MM.1S (cell line): ENCODE measurements at regions not wholly inside any gene's neighbourhood (a gene's known extent, or its start where the extent isn't known, plus 50 kb on each side); places are given as distances from the start of the nearest gene placed in this dataset.

Experiments
- DNase-seq: peaks from one replicate; pipeline ENCODE4 v3.0.0-alpha.2; 2015
- H2AFZ ChIP-seq: fragments of 300-600 bp; sonication (generic); 2 replicates; pipeline ENCODE4 v1.6.0; 2016; ENCODE audit warnings: antibody characterized with exemption, low read length
- H3F3A ChIP-seq: fragments of 300-600 bp; sonication (generic); 2 replicates; pipeline ENCODE4 v1.6.1; 2016; ENCODE audit warnings: mild to moderate bottlenecking, antibody characterized with exemption, low read length, moderate library complexity, mixed read lengths; ENCODE audit not compliant: insufficient read depth
- H3K27ac ChIP-seq: fragments of 300-600 bp; sonication (generic); 2 replicates; pipeline ENCODE4 v1.5.1; 2016; ENCODE audit warnings: mild to moderate bottlenecking, low read length
- H3K27me3 ChIP-seq: fragments of 300-600 bp; sonication (generic); replicated peaks from 2 replicates; pipeline ENCODE4 v1.6.0; 2016; ENCODE audit warnings: low read length; ENCODE audit not compliant: insufficient read depth
- H3K36me3 ChIP-seq: fragments of 300-600 bp; sonication (generic); replicated peaks from 2 replicates; pipeline ENCODE4 v1.6.1; 2016; ENCODE audit warnings: mild to moderate bottlenecking, low read length, mixed read lengths; ENCODE audit not compliant: insufficient read depth
- H3K4me1 ChIP-seq: fragments of 300-600 bp; sonication (generic); 2 replicates; pipeline ENCODE4 v1.6.1; 2016; ENCODE audit warnings: low read length, mixed read lengths
- H3K4me2 ChIP-seq: fragments of 300-600 bp; sonication (generic); 2 replicates; pipeline ENCODE4 v1.6.0; 2016; ENCODE audit warnings: low read depth, low read length
- H3K4me3 ChIP-seq: fragments of 300-600 bp; sonication (generic); 2 replicates; pipeline ENCODE4 v1.5.1; 2016; ENCODE audit warnings: low read length, mixed read lengths
- H3K79me2 ChIP-seq: fragments of 300-600 bp; sonication (generic); 2 replicates; pipeline ENCODE4 v1.6.1; 2016; ENCODE audit warnings: mixed run types, low read length, mixed read lengths
- H3K9ac ChIP-seq: fragments of 300-600 bp; sonication (generic); 2 replicates; pipeline ENCODE4 v1.6.1; 2016; ENCODE audit warnings: low read length, mixed read lengths
- H3K9me2 ChIP-seq: fragments of 300-600 bp; sonication (generic); replicated peaks from 2 replicates; pipeline ENCODE4 v1.6.1; 2016; ENCODE audit warnings: mild to moderate bottlenecking, low read length, mixed read lengths; ENCODE audit not compliant: insufficient read depth
- H3K9me3 ChIP-seq: fragments of 300-600 bp; sonication (generic); replicated peaks from 2 replicates; pipeline ENCODE4 v1.6.1; 2016; ENCODE audit warnings: mild to moderate bottlenecking, low read length, mixed read lengths; ENCODE audit not compliant: insufficient read depth
- H4K20me1 ChIP-seq: fragments of 300-600 bp; sonication (generic); 2 replicates; pipeline ENCODE4 v1.6.1; 2016; ENCODE audit warnings: mild to moderate bottlenecking, low read length, moderate library complexity, mixed read lengths; ENCODE audit not compliant: insufficient read depth
- EZH2 ChIP-seq: fragments of 300-600 bp; sonication (generic); optimal IDR thresholded peaks from 2 replicates; pipeline ENCODE3; 2017; ENCODE audit warnings: low read depth, mild to moderate bottlenecking, antibody characterized with exemption, low read length, mixed read lengths
- EZH2phosphoT487 ChIP-seq: fragments of 300-600 bp; sonication (generic); IDR thresholded peaks from 2 replicates; pipeline ENCODE4 v1.6.1; 2018; ENCODE audit warnings: antibody characterized with exemption, low read length
- TF ChIP-seq, protein P1 (sequence below): fragments of 300-600 bp; sonication (generic); IDR thresholded peaks from 2 replicates; pipeline ENCODE4 v1.5.1; 2016; ENCODE audit warnings: antibody characterized with exemption, low read length, mixed read lengths

DNA sequence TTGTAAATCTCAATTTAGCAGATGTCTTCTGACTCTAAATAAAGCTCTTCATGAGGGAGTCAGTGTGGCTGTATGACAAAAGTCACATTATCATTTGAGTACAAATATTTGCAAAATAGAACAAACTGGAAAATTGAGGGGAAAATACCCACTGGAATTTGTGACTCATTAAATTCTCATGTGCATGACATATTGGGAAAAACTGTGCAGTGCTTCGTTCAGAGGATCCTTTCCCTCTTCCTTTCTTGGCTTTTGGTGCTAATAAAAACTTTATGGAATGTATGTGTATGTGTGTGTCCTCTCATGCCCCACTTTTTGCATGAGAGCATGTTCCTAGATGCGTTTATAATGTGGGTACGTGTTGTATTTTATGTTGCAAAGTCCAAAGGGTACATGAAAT lies 267.8 kb downstream of the KTN1 start:
- H3K27me3 ChIP-seq: no peaks in the 10 kb centered on the region
- no peak overlapping the region for H3K9ac ChIP-seq
- H3K4me1 ChIP-seq: no peaks in the 10 kb centered on the region
- H3K4me2 ChIP-seq: no peak overlapping the region
- no peak overlapping the region for H3K27ac ChIP-seq
- no peaks in the 10 kb centered on the region for H4K20me1 ChIP-seq
- TF ChIP-seq EZH2: no peak
- TF ChIP-seq, protein P1, sequence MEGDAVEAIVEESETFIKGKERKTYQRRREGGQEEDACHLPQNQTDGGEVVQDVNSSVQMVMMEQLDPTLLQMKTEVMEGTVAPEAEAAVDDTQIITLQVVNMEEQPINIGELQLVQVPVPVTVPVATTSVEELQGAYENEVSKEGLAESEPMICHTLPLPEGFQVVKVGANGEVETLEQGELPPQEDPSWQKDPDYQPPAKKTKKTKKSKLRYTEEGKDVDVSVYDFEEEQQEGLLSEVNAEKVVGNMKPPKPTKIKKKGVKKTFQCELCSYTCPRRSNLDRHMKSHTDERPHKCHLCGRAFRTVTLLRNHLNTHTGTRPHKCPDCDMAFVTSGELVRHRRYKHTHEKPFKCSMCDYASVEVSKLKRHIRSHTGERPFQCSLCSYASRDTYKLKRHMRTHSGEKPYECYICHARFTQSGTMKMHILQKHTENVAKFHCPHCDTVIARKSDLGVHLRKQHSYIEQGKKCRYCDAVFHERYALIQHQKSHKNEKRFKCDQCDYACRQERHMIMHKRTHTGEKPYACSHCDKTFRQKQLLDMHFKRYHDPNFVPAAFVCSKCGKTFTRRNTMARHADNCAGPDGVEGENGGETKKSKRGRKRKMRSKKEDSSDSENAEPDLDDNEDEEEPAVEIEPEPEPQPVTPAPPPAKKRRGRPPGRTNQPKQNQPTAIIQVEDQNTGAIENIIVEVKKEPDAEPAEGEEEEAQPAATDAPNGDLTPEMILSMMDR: no peak
- no peak for TF ChIP-seq EZH2phosphoT487
- no peak overlapping the region for H2AFZ ChIP-seq
- H3K4me3 ChIP-seq: no peak overlapping the region
- no peaks in the 10 kb centered on the region for H3K9me2 ChIP-seq
- H3K9me3 ChIP-seq: no peaks in the 10 kb centered on the region
- no peaks in the 10 kb centered on the region for H3K36me3 ChIP-seq
- no peaks in the 10 kb centered on the region for H3F3A ChIP-seq
- DNase-seq: no peak
- no peaks in the 10 kb centered on the region for H3K79me2 ChIP-seq

DNA sequence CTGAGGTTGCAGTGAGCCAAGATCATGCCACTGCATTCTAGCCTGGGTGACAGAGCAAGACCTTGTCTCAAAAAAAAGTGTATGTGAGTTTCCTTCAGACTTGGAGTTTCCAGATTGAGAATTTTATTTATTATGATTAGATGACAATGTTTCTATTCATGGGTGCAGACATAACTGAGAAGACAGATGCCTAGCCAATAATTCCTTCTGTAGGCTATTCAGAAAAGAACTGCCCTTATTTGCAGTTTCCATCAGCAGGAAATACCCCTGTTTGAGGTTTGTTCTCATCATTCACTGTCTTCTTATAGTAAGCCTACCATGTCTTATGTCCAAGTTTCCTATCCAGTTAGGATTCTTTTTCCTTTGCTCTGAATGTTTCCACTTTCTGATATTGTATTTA lies 269.0 kb downstream of the KTN1 start:
- Histone ChIP-seq H3K9me3 (no peaks in the 10 kb centered on the region), H3F3A (no peaks in the 10 kb centered on the region), H3K27me3 (no peaks in the 10 kb centered on the region), H3K4me1 (no peaks in the 10 kb centered on the region), H3K9ac (no peak overlapping the region), H3K27ac (no peak overlapping the region), H3K79me2 (no peaks in the 10 kb centered on the region), H2AFZ (no peak overlapping the region), H3K9me2 (no peaks in the 10 kb centered on the region), H3K36me3 (no peaks in the 10 kb centered on the region), H3K4me3 (no peak overlapping the region), H3K4me2 (no peak overlapping the region), H4K20me1 (no peaks in the 10 kb centered on the region)
- no peak for DNase-seq
- no peak for TF ChIP-seq EZH2
- no peak for TF ChIP-seq EZH2phosphoT487
- TF ChIP-seq, protein P1: no peak

DNA sequence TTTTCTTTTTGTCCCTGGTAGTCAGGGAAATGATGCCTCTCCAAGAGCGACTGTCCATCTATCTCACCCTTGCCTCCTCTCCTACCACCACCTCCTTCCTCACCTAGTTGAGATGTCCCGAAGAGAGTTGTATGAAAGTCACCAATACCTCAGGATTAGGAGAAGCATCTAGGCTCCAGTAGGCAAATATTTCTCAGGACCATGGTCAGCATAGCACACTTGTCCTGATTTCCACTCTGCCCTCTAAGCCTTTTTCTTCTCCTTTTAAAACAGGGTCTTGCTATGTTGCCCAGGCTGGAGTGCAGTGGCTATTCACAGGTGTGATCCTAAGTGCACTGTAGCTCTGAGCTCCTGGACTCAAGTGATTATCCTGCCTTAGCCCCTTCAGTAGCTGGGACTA lies 268.4 kb upstream of the PELI2 start:
- no peak overlapping the region for H2AFZ ChIP-seq
- H3K27me3 ChIP-seq: no peaks in the 10 kb centered on the region
- H3K4me2 ChIP-seq: no peak overlapping the region
- H3K9ac ChIP-seq: no peak overlapping the region
- H3K79me2 ChIP-seq: no peaks in the 10 kb centered on the region
- no peaks in the 10 kb centered on the region for H3K4me1 ChIP-seq
- H3K36me3 ChIP-seq: no peaks in the 10 kb centered on the region
- TF ChIP-seq EZH2phosphoT487 (no peak), EZH2 (no peak)
- TF ChIP-seq, protein P1: no peak
- H4K20me1 ChIP-seq: no peaks in the 10 kb centered on the region
- no peaks in the 10 kb centered on the region for H3K9me3 ChIP-seq
- DNase-seq: no peak
- no peak overlapping the region for H3K4me3 ChIP-seq
- H3K27ac ChIP-seq: no peak overlapping the region
- no peaks in the 10 kb centered on the region for H3K9me2 ChIP-seq
- no peaks in the 10 kb centered on the region for H3F3A ChIP-seq
